SK-N-SH treated with all-trans-retinoic acid at 6 μM for 48 hours (cell line): ENCODE measurements at regions not wholly inside any gene's neighbourhood (a gene's known extent, or its start where the extent isn't known, plus 50 kb on each side); places are given as distances from the start of the nearest gene placed in this dataset.

Experiments
- BACH2 ChIP-seq: fragments of 250-450 bp; sonication (Bioruptor Pico); IDR thresholded peaks from 2 replicates; pipeline ENCODE4 v1.9.0; 2021; ENCODE audit warnings: mild to moderate bottlenecking, borderline replicate concordance
- GLIS3 ChIP-seq: fragments of 250-450 bp; sonication (Bioruptor Pico); IDR thresholded peaks from 2 replicates; pipeline ENCODE4 v1.5.0; 2020; ENCODE audit warnings: mild to moderate bottlenecking, moderate library complexity
- ISL1 ChIP-seq: fragments of 250-450 bp; sonication (Bioruptor Pico); IDR thresholded peaks from 2 replicates; pipeline ENCODE4 v2.1.2; 2022; ENCODE audit warnings: mild to moderate bottlenecking, moderate library complexity
- PATZ1 ChIP-seq: fragments of 250-450 bp; sonication (Bioruptor Pico); IDR thresholded peaks from 2 replicates; pipeline ENCODE4 v1.8.0; 2020; ENCODE audit warnings: mild to moderate bottlenecking, moderate library complexity, borderline replicate concordance
- RARB ChIP-seq: fragments of 250-450 bp; sonication (Bioruptor Pico); IDR thresholded peaks from 2 replicates; pipeline ENCODE4 v1.8.0; 2021; ENCODE audit warnings: mild to moderate bottlenecking, moderate library complexity
- ZC3H10 ChIP-seq: fragments of 250-450 bp; sonication (Bioruptor Pico); IDR thresholded peaks from 2 replicates; pipeline ENCODE4 v1.5.1; 2021; ENCODE audit warnings: mild to moderate bottlenecking, moderate library complexity
- ZNF8 ChIP-seq: fragments of 450-650 bp; formaldehyde crosslinking; IDR thresholded peaks from 2 replicates; pipeline ENCODE4 v1.5.0; 2020; ENCODE audit warnings: mild to moderate bottlenecking, moderate library complexity
- TF ChIP-seq, protein P1 (sequence below): fragments of 250-450 bp; sonication (Bioruptor Pico); IDR thresholded peaks from 2 replicates; pipeline ENCODE4 v1.5.1; 2020; ENCODE audit warnings: low read depth, mild to moderate bottlenecking, moderate library complexity

- TF ChIP-seq ZC3H10 (CRISPR knock-in tag) (no peak), PATZ1 (no peak), ISL1 (no peak), RARB (CRISPR knock-in tag) (no peak), ZNF8 (no peak), BACH2 (CRISPR knock-in tag) (no peak), GLIS3 (no peak)
- TF ChIP-seq, protein P1, sequence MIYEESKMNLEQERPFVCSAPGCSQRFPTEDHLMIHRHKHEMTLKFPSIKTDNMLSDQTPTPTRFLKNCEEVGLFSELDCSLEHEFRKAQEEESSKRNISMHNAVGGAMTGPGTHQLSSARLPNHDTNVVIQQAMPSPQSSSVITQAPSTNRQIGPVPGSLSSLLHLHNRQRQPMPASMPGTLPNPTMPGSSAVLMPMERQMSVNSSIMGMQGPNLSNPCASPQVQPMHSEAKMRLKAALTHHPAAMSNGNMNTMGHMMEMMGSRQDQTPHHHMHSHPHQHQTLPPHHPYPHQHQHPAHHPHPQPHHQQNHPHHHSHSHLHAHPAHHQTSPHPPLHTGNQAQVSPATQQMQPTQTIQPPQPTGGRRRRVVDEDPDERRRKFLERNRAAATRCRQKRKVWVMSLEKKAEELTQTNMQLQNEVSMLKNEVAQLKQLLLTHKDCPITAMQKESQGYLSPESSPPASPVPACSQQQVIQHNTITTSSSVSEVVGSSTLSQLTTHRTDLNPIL (CRISPR knock-in tag) = no peak
Observed at GRCh38 chr5:96058084-96058483, 96.4 kb upstream of the ELL2 start.
